Stromal cell of bone marrow (primary cell): ENCODE measurements at regions not wholly inside any gene's neighbourhood (a gene's known extent, or its start where the extent isn't known, plus 50 kb on each side); places are given as distances from the start of the nearest gene placed in this dataset.

Experiments
- DNase-seq: peaks from one replicate; pipeline ENCODE4 v3.0.0-alpha.2; 2012; ENCODE audit warnings: low read depth

GRCh38 chr1:68378296-68379084, 71.3 kb downstream of the RPE65 start:
- peak; percentile 24 for DNase-seq

GRCh38 chr1:68377098-68377497, 72.7 kb downstream of the RPE65 start:
- DNase-seq = no peak

GRCh38 chr1:68376441-68376840, 73.3 kb downstream of the RPE65 start:
- DNase-seq = no peak

GRCh38 chr1:68375919-68376318, 73.8 kb downstream of the RPE65 start:
- peak; percentile 16 for DNase-seq

GRCh38 chr1:68373173-68373572, 76.6 kb downstream of the RPE65 start:
- no peak for DNase-seq

GRCh38 chr1:68372487-68372886, 77.3 kb downstream of the RPE65 start:
- DNase-seq = no peak

- DNase-seq = no peak
Measured at GRCh38 chr1:68370101-68370915, 79.4 kb downstream of the RPE65 start.

GRCh38 chr1:68366572-68366971, 83.2 kb downstream of the RPE65 start:
- DNase-seq = no peak

GRCh38 chr1:68365709-68366382, 83.9 kb downstream of the RPE65 start:
- no peak for DNase-seq

- no peak for DNase-seq
Measured at GRCh38 chr1:68363339-68363738, 86.4 kb downstream of the RPE65 start.

- DNase-seq = no peak
Measured at GRCh38 chr1:68361346-68361910, 88.3 kb downstream of the RPE65 start.

- no peak for DNase-seq
Measured at GRCh38 chr1:68359045-68359444, 90.7 kb downstream of the RPE65 start.

- no peak for DNase-seq
Measured at GRCh38 chr1:68358439-68358838, 91.3 kb downstream of the RPE65 start.

GRCh38 chr1:68355614-68356013, 94.1 kb downstream of the RPE65 start:
- no peak for DNase-seq

GRCh38 chr1:68352202-68352601, 97.6 kb downstream of the RPE65 start:
- no peak for DNase-seq

GRCh38 chr1:68347415-68347814, 102.3 kb downstream of the RPE65 start:
- no peak for DNase-seq

- no peak for DNase-seq
Measured at GRCh38 chr1:68346188-68346808, 103.5 kb downstream of the RPE65 start.

- DNase-seq = no peak
Measured at GRCh38 chr1:68344208-68344607, 105.5 kb downstream of the RPE65 start.

GRCh38 chr1:68340951-68341350, 108.6 kb upstream of the WLS start:
- no peak for DNase-seq

- DNase-seq = peak; percentile 48
Measured at GRCh38 chr1:68339505-68339904, 107.2 kb upstream of the WLS start.

GRCh38 chr1:68338081-68338480, 105.8 kb upstream of the WLS start:
- no peak for DNase-seq

GRCh38 chr1:68332041-68332440, 99.7 kb upstream of the WLS start:
- no peak for DNase-seq
